ENCODE measurements at regions not wholly inside any gene's neighbourhood (a gene's known extent, or its start where the extent isn't known, plus 50 kb on each side); places are given as distances from the start of the nearest gene placed in this dataset.
A peak's percentile ranks its signal among the peaks of the same experiment; 100 is the strongest.
"Not testable (repeated sequence)": the region's sequence is repeated elsewhere in the genome, so short reads cannot be mapped to it uniquely, and the experiment has no call there.

DNA sequence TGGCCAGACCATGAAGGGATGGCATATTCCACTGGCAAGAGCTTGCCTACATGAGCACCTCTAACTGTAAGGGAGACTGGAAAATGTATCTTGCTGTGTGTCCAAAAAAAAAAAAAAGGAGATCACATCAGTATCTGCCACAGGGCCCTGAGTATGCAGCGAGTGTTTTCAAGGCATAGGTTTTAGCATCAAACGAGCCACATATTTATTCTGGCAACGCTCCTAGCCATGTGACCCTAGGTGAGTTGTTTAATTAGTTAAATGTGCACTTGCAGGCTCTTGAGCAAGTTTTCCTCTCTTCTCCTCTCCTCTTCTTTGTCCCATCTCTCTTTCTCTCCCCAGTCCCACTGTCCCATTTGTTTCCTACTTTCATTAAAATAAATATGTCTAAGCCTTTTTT, 428.7 kb upstream of the AKR1E2 start:
- DNase-seq (ENCODE audit: low read depth, low spot score), result no peak

DNA sequence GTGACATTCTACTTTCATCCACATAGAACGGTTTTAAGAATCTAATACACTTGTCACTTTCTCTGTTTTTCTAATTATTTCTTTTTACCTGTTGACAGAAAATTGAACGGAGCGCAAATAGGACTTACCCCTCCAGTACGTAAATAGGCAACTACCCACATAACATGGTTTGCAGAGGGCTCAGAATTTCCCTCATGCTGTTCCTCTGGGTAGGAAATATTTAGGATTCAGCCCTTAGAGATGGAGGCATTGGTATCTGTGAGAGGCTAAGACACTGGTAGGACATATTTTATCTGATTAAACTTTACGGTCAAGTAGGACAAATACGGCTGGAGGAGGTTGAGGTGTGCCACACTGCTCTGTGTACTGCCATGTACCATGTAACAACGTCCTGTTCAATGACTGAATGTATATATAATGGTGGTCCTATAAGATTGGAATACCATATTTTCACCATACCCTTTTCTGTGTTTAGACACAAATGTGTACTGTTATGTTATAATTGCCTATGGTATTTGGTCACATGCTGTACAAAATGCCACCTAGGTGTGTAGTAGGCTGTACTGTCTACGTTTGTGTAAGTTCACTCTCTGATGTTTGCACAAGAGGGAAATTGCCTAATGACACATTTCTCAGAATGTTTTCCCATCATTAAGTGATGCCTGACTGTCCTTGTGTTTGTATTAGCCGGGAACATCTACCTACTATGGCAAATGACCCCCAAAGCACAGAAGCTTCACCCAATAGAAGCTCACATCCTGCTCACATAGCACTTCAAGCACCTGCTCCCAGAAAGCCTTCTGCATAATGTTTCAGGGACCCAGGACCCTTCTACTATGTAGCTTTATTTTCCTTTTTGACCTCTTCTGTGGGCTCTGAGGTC, 429.4 kb upstream of the AKR1E2 start:
- no peak for DNase-seq (ENCODE audit: low read depth, low spot score)

DNA sequence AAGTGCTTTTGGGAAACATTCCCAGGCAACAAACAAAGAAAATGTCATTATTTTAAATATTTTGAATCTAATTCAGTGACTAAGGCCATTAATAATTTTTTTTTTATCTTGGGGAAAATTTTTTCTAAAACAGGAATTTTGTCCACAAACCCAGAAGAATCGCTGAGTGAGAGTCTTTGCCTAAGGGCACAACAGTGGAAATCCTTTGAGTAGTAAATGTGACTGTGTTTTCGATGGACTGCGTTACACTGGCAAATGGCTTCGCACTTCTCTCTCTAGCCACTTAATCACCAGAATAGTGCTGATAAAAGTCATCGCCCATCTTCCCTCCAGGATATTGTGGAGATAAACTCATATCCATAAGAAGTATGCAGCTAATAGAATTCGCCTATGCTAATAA, 430.3 kb upstream of the AKR1E2 start:
- DNase-seq (ENCODE audit: low read depth, low spot score), result no peak

- DNase-seq (ENCODE audit: low read depth, low spot score), result not testable (repeated sequence)
Measured at GRCh38 chr10:4394455-4394854, 431.6 kb upstream of the AKR1E2 start.

DNA sequence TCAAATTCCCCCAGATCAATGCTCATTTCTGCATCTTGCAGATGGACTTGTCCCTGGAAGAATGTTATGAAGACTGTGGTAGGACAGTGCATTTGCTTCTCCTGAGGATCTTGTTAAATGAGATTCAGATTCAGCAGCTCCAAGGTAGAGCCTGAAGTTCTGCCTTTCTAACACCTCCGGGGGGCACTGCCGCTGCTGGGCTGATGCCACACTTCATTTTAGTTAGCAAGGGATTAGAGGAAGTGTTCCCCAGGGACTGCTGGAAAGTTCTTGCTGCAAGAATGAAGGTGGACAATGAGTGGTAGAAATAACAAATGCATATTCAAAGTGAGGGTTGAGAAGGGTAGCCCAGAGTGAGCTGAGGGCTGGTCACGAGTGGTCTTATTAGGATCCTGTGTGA, 434.3 kb upstream of the AKR1E2 start:
- no peak for DNase-seq (ENCODE audit: low read depth, low spot score)

GRCh38 chr10:4390219-4390618, 435.8 kb upstream of the AKR1E2 start:
- DNase-seq (ENCODE audit: low read depth, low spot score), result no peak

DNA sequence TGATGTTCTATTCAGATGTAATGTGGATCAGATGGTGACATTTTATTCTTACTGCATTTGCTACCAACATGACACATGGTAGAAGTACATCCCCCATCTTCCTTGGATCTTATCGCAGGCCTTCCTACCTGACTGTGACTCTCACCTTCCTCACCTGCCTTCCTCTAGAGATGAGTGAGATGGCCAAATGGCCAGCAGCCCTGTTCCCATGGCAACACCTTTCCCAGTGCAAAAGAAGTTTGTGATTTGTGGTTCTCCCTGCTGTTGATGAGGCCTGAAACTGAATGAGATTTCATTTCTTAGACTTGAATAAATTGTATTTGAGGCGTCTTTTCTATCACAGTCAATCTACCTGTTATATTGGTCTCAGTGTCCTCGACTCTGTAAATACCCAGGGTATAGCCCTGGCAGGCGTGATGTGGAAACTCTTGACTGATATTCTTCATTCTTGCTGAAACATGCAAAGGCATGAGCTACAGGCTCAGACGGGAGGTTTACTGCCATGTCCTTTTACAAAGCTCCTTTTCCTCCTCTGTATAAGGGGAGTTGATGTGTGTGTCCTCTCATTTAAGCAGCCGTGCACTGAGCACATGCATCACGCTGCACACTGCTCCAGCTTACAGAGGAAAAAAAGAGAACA, 440.7 kb upstream of the AKR1E2 start:
- no peak for DNase-seq (ENCODE audit: low read depth, low spot score)

DNA sequence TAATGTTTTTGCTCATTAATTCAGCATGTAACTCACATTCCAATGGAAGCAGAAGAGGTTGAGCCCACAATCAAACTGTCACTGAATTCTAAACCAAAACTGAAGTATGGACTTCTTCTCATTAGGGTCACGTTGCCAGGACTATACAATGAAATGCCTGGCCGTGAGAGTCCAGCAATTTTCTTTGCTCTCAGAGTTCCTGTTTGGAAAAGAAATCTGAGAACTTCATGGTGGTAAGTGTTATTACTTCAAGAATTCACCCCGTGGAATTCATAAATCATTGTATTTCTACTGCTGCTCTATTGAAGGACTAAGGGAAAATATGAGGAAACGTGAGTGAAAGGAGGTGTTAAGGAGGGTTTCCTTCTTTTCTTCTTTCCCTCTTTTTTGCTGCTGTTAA, 441.8 kb upstream of the AKR1E2 start:
- no peak for DNase-seq (ENCODE audit: low read depth, low spot score)

DNA sequence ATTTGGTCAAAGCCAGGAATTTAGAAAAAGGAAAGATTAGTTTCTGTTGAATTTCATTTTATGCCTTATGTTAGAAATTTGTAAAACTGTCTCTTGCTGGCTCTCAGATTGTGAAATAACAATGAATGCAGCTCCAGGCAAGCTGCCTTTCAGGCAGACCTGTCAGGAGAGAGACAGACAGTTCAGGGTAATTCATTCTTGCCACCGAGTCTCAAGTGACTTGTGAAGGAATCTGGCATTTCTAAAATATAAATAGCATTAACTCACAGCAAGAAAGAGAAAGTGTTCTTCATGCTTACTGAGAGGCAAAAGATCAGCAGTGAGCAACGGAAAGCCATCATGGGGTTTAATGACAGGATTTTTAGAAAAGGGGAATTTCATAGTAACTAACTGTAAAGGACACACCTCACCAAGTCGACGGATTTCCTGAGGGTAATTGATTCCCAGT, 442.3 kb upstream of the AKR1E2 start:
- DNase-seq (ENCODE audit: low read depth, low spot score), result no peak

DNA sequence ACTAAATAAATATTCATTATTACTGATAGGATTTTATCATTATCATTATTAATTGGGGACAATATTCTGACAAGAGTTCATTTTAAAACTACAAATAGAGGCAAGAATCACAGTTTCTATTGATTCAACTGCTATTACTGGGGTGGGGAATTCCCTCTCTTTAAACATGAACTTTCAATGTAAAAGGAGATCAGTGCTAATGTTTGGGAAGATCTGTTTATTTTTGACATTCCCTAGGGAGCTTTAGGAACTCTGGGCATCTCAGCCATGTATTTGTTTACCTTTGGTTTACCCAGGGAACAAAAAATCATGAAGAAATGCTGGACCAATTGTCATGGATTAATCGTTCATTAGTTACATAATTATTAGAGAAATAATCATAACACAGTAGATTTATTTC, 443.2 kb upstream of the AKR1E2 start:
- DNase-seq (ENCODE audit: low read depth, low spot score), result no peak

DNA sequence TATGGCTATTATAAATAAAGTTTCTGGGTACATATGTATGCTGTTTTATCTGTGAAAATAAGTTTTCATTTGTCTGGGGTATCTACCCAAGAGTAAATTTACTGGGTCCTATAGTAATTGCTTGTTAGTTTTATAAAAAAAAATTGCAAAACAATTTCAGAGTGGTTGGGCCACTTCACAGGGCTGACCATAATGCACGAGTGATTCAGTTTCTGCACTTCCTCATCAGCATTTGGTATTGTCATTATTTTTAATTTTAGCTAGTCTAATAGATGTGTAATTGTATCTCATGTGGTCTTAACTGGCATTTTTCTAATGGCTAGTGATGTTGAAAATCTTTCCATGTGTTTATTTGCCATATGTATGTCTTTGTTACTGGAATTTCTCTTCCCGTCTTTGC, 452.4 kb upstream of the AKR1E2 start:
- no peak for DNase-seq (ENCODE audit: low read depth, low spot score)

DNA sequence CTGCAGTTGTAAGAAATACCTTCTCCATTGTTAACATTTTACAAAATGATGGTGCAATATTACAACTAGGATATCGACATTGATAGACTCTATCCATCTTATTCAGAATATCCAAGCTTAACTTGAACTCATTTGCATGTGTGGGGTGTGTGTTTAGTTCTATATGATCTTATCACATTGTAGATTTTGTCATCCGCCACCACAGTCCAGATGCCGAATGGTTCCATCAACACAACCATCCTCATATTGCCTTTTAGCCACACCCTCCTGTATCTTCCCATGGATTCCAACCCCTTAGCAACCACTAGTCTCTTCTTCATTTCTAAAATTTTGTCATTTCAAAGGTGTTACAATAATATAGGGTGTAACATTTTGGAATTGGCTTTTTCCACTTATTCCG, 452.9 kb upstream of the AKR1E2 start:
- no peak for DNase-seq (ENCODE audit: low read depth, low spot score)

- DNase-seq (ENCODE audit: low read depth, low spot score), result peak; percentile 72
Measured at GRCh38 chr10:4372601-4373000, 453.4 kb upstream of the AKR1E2 start.

- no peak for DNase-seq (ENCODE audit: low read depth, low spot score)
Measured at GRCh38 chr10:4371691-4372295, 454.2 kb upstream of the AKR1E2 start.

GRCh38 chr10:4370376-4370775, 455.6 kb upstream of the AKR1E2 start:
- DNase-seq (ENCODE audit: low read depth, low spot score), result no peak

DNA sequence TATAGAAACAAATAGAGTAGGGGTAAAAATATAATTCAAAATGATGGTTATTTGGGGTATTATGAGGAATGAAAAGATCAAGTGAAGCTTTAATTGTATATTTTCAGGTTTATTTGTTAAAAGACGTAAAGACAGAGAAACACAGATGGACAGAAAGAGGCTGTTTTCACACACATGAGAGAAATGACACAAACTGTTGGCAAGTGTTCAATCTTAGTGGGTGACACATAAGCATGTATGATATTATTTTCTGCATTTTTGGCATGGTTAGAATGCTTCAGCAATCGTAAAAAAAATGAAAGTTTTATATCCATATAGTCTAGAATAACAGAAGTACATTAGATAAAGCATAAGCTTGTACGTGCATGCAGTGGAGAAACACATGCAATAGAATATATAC, 464.4 kb upstream of the AKR1E2 start:
- no peak for DNase-seq (ENCODE audit: low read depth, low spot score)

GRCh38 chr10:4359003-4359402, 467.0 kb upstream of the AKR1E2 start:
- DNase-seq (ENCODE audit: low read depth, low spot score), result no peak

DNA sequence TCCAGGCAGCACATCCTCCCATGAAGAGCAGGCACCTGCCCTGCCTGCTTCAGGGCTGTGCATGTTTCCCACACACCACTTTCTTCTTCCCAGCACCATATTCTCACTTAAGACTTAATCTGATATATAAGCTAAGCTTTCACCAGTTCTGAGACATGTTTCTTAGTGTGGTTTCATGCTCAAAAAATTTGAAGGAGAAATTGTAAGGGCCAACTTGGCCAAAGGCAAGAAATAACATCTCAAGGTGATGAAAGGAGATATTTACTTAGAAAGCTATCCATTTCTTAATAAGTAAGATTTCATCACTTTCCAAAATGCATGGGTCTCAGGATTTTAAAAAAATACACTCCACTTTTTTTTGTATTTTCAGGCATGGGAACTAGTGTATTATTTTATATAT, 468.1 kb upstream of the AKR1E2 start:
- DNase-seq (ENCODE audit: low read depth, low spot score), result no peak

GRCh38 chr10:4355350-4355749, 470.7 kb upstream of the AKR1E2 start:
- no peak for DNase-seq (ENCODE audit: low read depth, low spot score)

- DNase-seq (ENCODE audit: low read depth, low spot score), result no peak
Measured at GRCh38 chr10:4354382-4354812, 471.6 kb upstream of the AKR1E2 start.

DNA sequence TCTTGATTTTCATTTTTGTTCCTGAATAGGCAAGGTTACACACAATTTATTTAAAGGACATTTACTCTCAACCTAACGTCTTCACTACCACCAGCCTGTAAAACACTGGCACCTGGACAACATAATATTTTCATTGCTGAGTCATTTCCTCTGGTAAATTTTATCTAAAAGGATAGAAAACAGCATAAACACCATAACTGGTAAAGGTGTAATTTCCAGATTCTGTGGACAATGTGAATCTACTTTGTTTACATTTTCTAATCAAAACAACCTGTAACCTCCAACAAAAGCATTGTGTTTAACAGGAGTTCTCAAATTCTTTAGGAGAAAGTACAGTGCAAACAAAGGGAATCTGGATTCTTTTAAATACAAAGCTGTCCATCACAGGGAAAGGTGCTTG, 472.0 kb upstream of the AKR1E2 start:
- peak; percentile 69 for DNase-seq (ENCODE audit: low read depth, low spot score)

DNA sequence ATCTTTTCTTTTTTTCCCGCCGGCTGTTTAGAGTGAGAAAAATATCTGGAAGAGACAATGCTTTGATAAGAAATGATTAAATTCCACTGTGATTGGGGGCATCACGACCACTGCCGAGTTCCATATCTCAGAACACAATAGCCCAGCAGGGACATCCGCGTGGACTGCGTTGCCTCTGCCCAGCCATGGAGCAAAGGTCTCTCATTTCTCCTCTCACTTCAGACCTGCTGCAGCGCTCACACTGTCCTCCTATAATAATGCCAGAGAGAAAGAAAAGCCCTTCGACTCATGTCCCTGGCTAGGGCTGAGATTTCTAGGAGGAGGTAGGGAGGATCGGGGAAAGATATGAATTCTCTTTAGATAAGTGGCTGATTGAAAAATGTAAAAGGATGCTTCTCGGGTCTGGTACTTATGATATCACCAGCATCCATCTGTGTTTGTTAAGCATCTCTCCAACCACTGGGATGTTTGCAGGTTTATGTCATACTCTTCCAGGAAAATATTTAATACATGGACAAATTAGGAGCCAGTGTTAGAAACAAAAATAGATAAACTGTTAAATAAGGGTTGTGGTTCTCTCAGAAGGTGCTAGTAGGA, 472.9 kb upstream of the AKR1E2 start:
- DNase-seq (ENCODE audit: low read depth, low spot score), result no peak

Measured in pulmonary artery endothelial cell (primary cell).